GM12878 (cell line): ENCODE measurements at regions not wholly inside any gene's neighbourhood (a gene's known extent, or its start where the extent isn't known, plus 50 kb on each side); places are given as distances from the start of the nearest gene placed in this dataset.

Experiments
- ATAC-seq: fragments of 200-7000 bp; cut with Tn5 transposase; 3 replicates; pipeline ENCODE4 v1.9.1; 2020; ENCODE audit warnings: mild to moderate bottlenecking, moderate library complexity
- BruUV-seq: library from RNA; stranded (reverse); fragments of 400-500 nt; replicated peaks from 2 replicates; lab custom pipeline; 2021; lab: Mats Ljungman, UMichigan
- CTCF ChIA-PET: fragments of 300-600 bp; sonication (Branson Sonifier 250); formaldehyde crosslinking; extraction: SDS; loops from one replicate; lab custom pipeline; 2021; ENCODE audit warnings: inconsistent platforms; lab: Yijun Ruan, JAX
- POLR2A ChIA-PET: fragments of 350-600 bp; formaldehyde crosslinking; extraction: SDS; loops from one replicate; lab custom pipeline; 2021; ENCODE audit warnings: inconsistent platforms; lab: Charles Lee
- RAD21 ChIA-PET: fragments of 300-600 bp; sonication (Branson Sonifier 250); formaldehyde crosslinking; loops from one replicate; lab custom pipeline; 2023; ENCODE audit warnings: antibody characterized with exemption; ENCODE audit not compliant: unreplicated experiment; lab: Charles Lee
- SMC1A ChIA-PET: fragments of 300-600 bp; sonication (Branson Sonifier 250); formaldehyde crosslinking; loops from one replicate; lab custom pipeline; 2023; ENCODE audit not compliant: unreplicated experiment, uncharacterized antibody; lab: Charles Lee
- DNase-seq: peaks from one replicate; pipeline ENCODE4 v3.0.0-alpha.2; 2011; ENCODE audit warnings: low read depth, low spot score
- FAIRE-seq: peaks from 3 replicates; lab custom pipeline; 2011; peaks lifted over from hg19 to GRCh38; lab: Jason Lieb, UNC
- H2AFZ ChIP-seq: 2 replicates; pipeline ENCODE4 v1.6.0; 2011; ENCODE audit warnings: low read depth, low read length, control low read depth; ENCODE audit not compliant: control insufficient read depth
- H3K27ac ChIP-seq: 2 replicates; pipeline ENCODE4 v1.5.1; 2011; ENCODE audit warnings: control low read depth; ENCODE audit not compliant: control insufficient read depth, insufficient read depth
- H3K27me3 ChIP-seq, 2 experiments: replicated peaks in 1 of 2; 2 replicates each; pipeline versions ENCODE4 v1.6.0 to v1.6.1; 2011; ENCODE audit warnings: low read length in 1 of 2; ENCODE audit not compliant: control insufficient read depth in 2 of 2, insufficient read depth in 2 of 2
- H3K36me3 ChIP-seq, 2 experiments: 2 replicates each; pipeline ENCODE4 v1.5.1; 2011; ENCODE audit warnings: low read length in 1 of 2; ENCODE audit not compliant: control insufficient read depth in 2 of 2, insufficient read depth in 2 of 2
- H3K4me1 ChIP-seq: 2 replicates; pipeline ENCODE4 v1.6.1; 2011; ENCODE audit warnings: mild to moderate bottlenecking, low read length, moderate library complexity, mixed read lengths; ENCODE audit not compliant: control insufficient read depth, insufficient read depth
- H3K4me2 ChIP-seq: 2 replicates; pipeline ENCODE4 v1.6.0; 2011; ENCODE audit warnings: control low read depth; ENCODE audit not compliant: control insufficient read depth, insufficient read depth
- H3K4me3 ChIP-seq: fragments of 200-600 bp; sonication (generic); 2 replicates; pipeline ENCODE4 v1.5.1; 2016
- H3K79me2 ChIP-seq: 2 replicates; pipeline ENCODE4 v1.6.0; 2011; ENCODE audit warnings: low read length; ENCODE audit not compliant: control insufficient read depth, insufficient read depth
- H3K9ac ChIP-seq: 2 replicates; pipeline ENCODE4 v1.8.0; 2011; ENCODE audit warnings: low read length, control low read depth, mixed read lengths; ENCODE audit not compliant: control insufficient read depth, insufficient read depth
- H3K9me3 ChIP-seq: replicated peaks from 3 replicates; pipeline ENCODE4 v1.5.1; 2011; ENCODE audit warnings: mild to moderate bottlenecking, low read length; ENCODE audit not compliant: control insufficient read depth, insufficient read depth
- H4K20me1 ChIP-seq: 2 replicates; pipeline ENCODE4 v1.6.0; 2011; ENCODE audit not compliant: control insufficient read depth, insufficient read depth
- MXI1 ChIP-seq: fragments of 150-350 bp; IDR thresholded peaks from 2 replicates; pipeline ENCODE4 v1.6.1; 2011; ENCODE audit warnings: low read depth, mild to moderate bottlenecking, inconsistent platforms, low read length, improper control_type of control experiment
- POU2F2 ChIP-seq: IDR thresholded peaks from 3 replicates; pipeline ENCODE4 v1.6.1; 2011; ENCODE audit warnings: low read depth, mild to moderate bottlenecking, low read length, borderline replicate concordance
- RFX5 ChIP-seq: IDR thresholded peaks from 2 replicates; pipeline ENCODE4 v1.6.1; 2011; ENCODE audit warnings: low read depth, low read length, improper control_type of control experiment
- SMAD1 ChIP-seq: fragments of 450-650 bp; IDR thresholded peaks from 2 replicates; pipeline ENCODE4 v1.6.1; 2018; ENCODE audit warnings: mild to moderate bottlenecking, low read depth; ENCODE audit not compliant: partially characterized antibody
- WGBS: methylation state at CpG from one replicate; pipeline ENCODE4 v1.1.6; 2016; ENCODE audit warnings: low lambda C conversion rate; ENCODE audit not compliant: insufficient replicate concordance, insufficient coverage; ENCODE audit errors: missing lambda C conversion rate; 5-methylcytosine and 5-hydroxymethylcytosine counted together
- in situ Hi-C: fragments of 300-500 bp; cut with MboI; formaldehyde crosslinking; loops from 9 replicates; pipeline ENCODE4 v1.14.3; 2018; ENCODE audit warnings: mixed read lengths
- intact Hi-C: fragments of 100-400 bp; cut with micrococcal nuclease; formaldehyde crosslinking; loops from one replicate; pipeline ENCODE4 v1.14.2; 2022; ENCODE audit not compliant: unreplicated experiment
- TF ChIP-seq, protein P1 (sequence below): IDR thresholded peaks from 2 replicates; pipeline ENCODE4 v1.6.1; 2012; ENCODE audit warnings: low read depth, low read length, improper control_type of control experiment
- TF ChIP-seq, protein P2 (sequence below): IDR thresholded peaks from 2 replicates; pipeline ENCODE4 v1.6.1; 2012; ENCODE audit warnings: low read depth, low read length, improper control_type of control experiment
- TF ChIP-seq, protein P3 (sequence below): fragments of 150-350 bp; IDR thresholded peaks from 2 replicates; pipeline ENCODE4 v1.6.1; 2014; ENCODE audit warnings: mild to moderate bottlenecking, low read depth, low read length

DNA sequence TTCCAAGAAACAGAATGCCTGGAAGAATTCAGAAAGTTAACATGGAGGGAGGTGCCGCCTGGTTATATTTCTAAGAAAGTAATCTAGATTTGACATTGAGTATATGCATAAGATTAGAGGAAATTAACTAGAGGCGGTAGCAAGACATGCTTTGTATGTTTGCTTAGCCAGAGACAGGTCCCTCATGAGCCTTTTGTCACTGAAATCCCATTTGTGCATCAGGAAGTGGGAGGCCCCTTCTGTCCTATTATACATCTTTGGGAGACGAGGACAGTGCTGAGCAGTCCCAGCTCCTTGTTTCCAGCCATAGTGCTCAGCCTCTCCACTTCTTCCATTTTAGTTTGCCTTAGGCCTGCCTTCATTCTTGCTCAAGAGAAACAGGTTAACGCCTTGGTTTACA is 115.4 kb upstream of the LHCGR start:
- no peaks in the 10 kb centered on the region for H3K9me3 ChIP-seq
- no peak for FAIRE-seq
- TF ChIP-seq, protein P1, sequence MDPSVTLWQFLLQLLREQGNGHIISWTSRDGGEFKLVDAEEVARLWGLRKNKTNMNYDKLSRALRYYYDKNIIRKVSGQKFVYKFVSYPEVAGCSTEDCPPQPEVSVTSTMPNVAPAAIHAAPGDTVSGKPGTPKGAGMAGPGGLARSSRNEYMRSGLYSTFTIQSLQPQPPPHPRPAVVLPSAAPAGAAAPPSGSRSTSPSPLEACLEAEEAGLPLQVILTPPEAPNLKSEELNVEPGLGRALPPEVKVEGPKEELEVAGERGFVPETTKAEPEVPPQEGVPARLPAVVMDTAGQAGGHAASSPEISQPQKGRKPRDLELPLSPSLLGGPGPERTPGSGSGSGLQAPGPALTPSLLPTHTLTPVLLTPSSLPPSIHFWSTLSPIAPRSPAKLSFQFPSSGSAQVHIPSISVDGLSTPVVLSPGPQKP = no peak
- no peak for TF ChIP-seq SMAD1
- in situ Hi-C loops (no loop called here), intact Hi-C loops (no loop called here)
- H3K79me2 ChIP-seq = no peaks in the 10 kb centered on the region
- no peak overlapping the region for H3K4me3 ChIP-seq
- CTCF ChIA-PET = no interaction called here
- no peak overlapping the region for H2AFZ ChIP-seq
- no peaks in the 10 kb centered on the region for H3K4me1 ChIP-seq
- no peak overlapping the region for H3K4me2 ChIP-seq
- BruUV-seq = no TSS peak
- H4K20me1 ChIP-seq = no peaks in the 10 kb centered on the region
- POLR2A ChIA-PET = no interaction called here
- RAD21 ChIA-PET = no interaction called here
- H3K36me3 ChIP-seq = no peaks in the 10 kb centered on the region
- H3K27me3 ChIP-seq = no peaks in the 10 kb centered on the region
- no peak for DNase-seq
- SMC1A ChIA-PET = no interaction called here
- 24% methylated on average over 4 of the region's 4 CpGs for WGBS
- no peak overlapping the region for H3K27ac ChIP-seq
- ATAC-seq = no peak
- no peak overlapping the region for H3K9ac ChIP-seq

GRCh38 chr2:48870503-48870902 is 115.0 kb upstream of the LHCGR start:
- ATAC-seq (no peak), DNase-seq (no peak), FAIRE-seq (no peak)
- ChIA-PET SMC1A (no interaction called here), RAD21 (no interaction called here), CTCF (no interaction called here), POLR2A (no interaction called here)
- TF ChIP-seq POU2F2 = no peak
- TF ChIP-seq MXI1 = no peak
- TF ChIP-seq, protein P2, sequence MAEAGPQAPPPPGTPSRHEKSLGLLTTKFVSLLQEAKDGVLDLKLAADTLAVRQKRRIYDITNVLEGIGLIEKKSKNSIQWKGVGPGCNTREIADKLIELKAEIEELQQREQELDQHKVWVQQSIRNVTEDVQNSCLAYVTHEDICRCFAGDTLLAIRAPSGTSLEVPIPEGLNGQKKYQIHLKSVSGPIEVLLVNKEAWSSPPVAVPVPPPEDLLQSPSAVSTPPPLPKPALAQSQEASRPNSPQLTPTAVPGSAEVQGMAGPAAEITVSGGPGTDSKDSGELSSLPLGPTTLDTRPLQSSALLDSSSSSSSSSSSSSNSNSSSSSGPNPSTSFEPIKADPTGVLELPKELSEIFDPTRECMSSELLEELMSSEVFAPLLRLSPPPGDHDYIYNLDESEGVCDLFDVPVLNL = no peak
- TF ChIP-seq RFX5 = no peak
- TF ChIP-seq, protein P3, sequence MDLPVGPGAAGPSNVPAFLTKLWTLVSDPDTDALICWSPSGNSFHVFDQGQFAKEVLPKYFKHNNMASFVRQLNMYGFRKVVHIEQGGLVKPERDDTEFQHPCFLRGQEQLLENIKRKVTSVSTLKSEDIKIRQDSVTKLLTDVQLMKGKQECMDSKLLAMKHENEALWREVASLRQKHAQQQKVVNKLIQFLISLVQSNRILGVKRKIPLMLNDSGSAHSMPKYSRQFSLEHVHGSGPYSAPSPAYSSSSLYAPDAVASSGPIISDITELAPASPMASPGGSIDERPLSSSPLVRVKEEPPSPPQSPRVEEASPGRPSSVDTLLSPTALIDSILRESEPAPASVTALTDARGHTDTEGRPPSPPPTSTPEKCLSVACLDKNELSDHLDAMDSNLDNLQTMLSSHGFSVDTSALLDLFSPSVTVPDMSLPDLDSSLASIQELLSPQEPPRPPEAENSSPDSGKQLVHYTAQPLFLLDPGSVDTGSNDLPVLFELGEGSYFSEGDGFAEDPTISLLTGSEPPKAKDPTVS = no peak
- Histone ChIP-seq H4K20me1 (no peaks in the 10 kb centered on the region), H3K27me3 (no peaks in the 10 kb centered on the region), H3K27ac (no peak overlapping the region), H3K4me2 (no peak overlapping the region), H3K9me3 (no peaks in the 10 kb centered on the region), H3K4me1 (no peaks in the 10 kb centered on the region), H2AFZ (no peak overlapping the region), H3K36me3 (no peaks in the 10 kb centered on the region), H3K9ac (no peak overlapping the region), H3K79me2 (no peaks in the 10 kb centered on the region), H3K4me3 (no peak overlapping the region)
- intact Hi-C loops (no loop called here), in situ Hi-C loops (no loop called here)
- no TSS peak for BruUV-seq
- WGBS = 2% methylated on average over 2 of the region's 2 CpGs
